A673 (cell line): ENCODE measurements at regions not wholly inside any gene's neighbourhood (a gene's known extent, or its start where the extent isn't known, plus 50 kb on each side); places are given as distances from the start of the nearest gene placed in this dataset.

Source experiments
- BruUV-seq: library from RNA; stranded (reverse); fragments of 400-500 nt; replicated peaks from 2 replicates; lab custom pipeline; 2021; lab: Mats Ljungman, UMichigan
- CTCF ChIA-PET: fragments of 300-600 bp; sonication (Branson Sonifier 250); formaldehyde crosslinking; loops from one replicate; lab custom pipeline; 2022; ENCODE audit warnings: antibody characterized with exemption; lab: Charles Lee
- POLR2A ChIA-PET: fragments of 300-600 bp; sonication (Branson Sonifier 250); formaldehyde crosslinking; loops from one replicate; lab custom pipeline; 2022; ENCODE audit warnings: antibody characterized with exemption; ENCODE audit not compliant: low non-redundant PET; lab: Charles Lee
- DNase-seq: peaks from one replicate; pipeline ENCODE4 v3.0.0-alpha.2; 2015; ENCODE audit warnings: low spot score
- H3K27ac ChIP-seq: fragments of 200-600 bp; sonication (generic); 2 replicates; pipeline ENCODE4 v1.5.1; 2016; ENCODE audit warnings: mixed run types, low read depth, mild to moderate bottlenecking, mixed read lengths, antibody characterized with exemption, low read length; ENCODE audit not compliant: poor library complexity, severe bottlenecking
- H3K27me3 ChIP-seq: fragments of 200-600 bp; sonication (generic); replicated peaks from 2 replicates; pipeline ENCODE4 v1.6.1; 2017; ENCODE audit warnings: mixed run types, low read depth, mild to moderate bottlenecking, mixed read lengths, antibody characterized with exemption, low read length; ENCODE audit not compliant: insufficient read depth, poor library complexity
- H3K36me3 ChIP-seq: fragments of 200-600 bp; sonication (generic); 2 replicates; pipeline ENCODE4 v1.6.1; 2016; ENCODE audit warnings: mixed run types, mild to moderate bottlenecking, mixed read lengths, antibody characterized with exemption, low read length; ENCODE audit not compliant: insufficient read depth, poor library complexity, severe bottlenecking
- H3K4me1 ChIP-seq: fragments of 200-600 bp; sonication (generic); 2 replicates; pipeline ENCODE4 v1.6.1; 2017; ENCODE audit warnings: mixed run types, mild to moderate bottlenecking, mixed read lengths, antibody characterized with exemption, low read length; ENCODE audit not compliant: insufficient read depth, poor library complexity, severe bottlenecking
- H3K4me3 ChIP-seq: fragments of 200-600 bp; sonication (generic); 2 replicates; pipeline ENCODE4 v1.5.1; 2016; ENCODE audit warnings: low read depth, mixed run types, mild to moderate bottlenecking, mixed read lengths, low read length; ENCODE audit not compliant: poor library complexity, severe bottlenecking
- H3K9me3 ChIP-seq: fragments of 200-600 bp; sonication (generic); 2 replicates; pipeline ENCODE4 v1.6.1; 2016; ENCODE audit warnings: mixed run types, low read depth, mild to moderate bottlenecking, mixed read lengths, antibody characterized with exemption, low read length; ENCODE audit not compliant: poor library complexity, severe bottlenecking
- CTCF ChIP-seq: fragments of 300-800, 200-600 bp; sonication (generic); conservative IDR thresholded peaks from 2 replicates; pipeline ENCODE4 v1.5.1; 2017; ENCODE audit warnings: low read depth, mild to moderate bottlenecking, antibody characterized with exemption, low read length, moderate library complexity, mixed read lengths
- EZH2 ChIP-seq: fragments of 200-600 bp; sonication (generic); IDR thresholded peaks from 2 replicates; pipeline ENCODE4 v1.6.1; 2017; ENCODE audit warnings: borderline replicate concordance, low read depth, mild to moderate bottlenecking, mixed read lengths, antibody characterized with exemption, low read length; ENCODE audit not compliant: poor library complexity, severe bottlenecking
- intact Hi-C: fragments of 100-400 bp; cut with micrococcal nuclease; formaldehyde crosslinking; loops from one replicate; pipeline ENCODE4 v1.10.0; 2022; ENCODE audit not compliant: unreplicated experiment

GRCh38 chr1:38217316-38217715 is 170.7 kb upstream of the POU3F1 start:
- no peaks in the 10 kb centered on the region for H3K36me3 ChIP-seq
- no peaks in the 10 kb centered on the region for H3K4me1 ChIP-seq
- H3K4me3 ChIP-seq: no peak overlapping the region
- no TSS peak for BruUV-seq
- POLR2A ChIA-PET: no interaction called here
- no peak for TF ChIP-seq CTCF
- no peak for DNase-seq
- H3K27ac ChIP-seq: no peak overlapping the region
- CTCF ChIA-PET: no interaction called here
- no peaks in the 10 kb centered on the region for H3K9me3 ChIP-seq
- intact Hi-C loops: no loop called here
- H3K27me3 ChIP-seq: no peaks in the 10 kb centered on the region

- H3K4me1 ChIP-seq: no peaks in the 10 kb centered on the region
- POLR2A ChIA-PET: interaction anchor here (0.6 kb wide), 1 partner anchor 12 kb away, joined by 4 read pairs; no protein-coding TSS in a partner anchor
- CTCF ChIA-PET: no interaction called here
- H3K27ac ChIP-seq: no peak overlapping the region
- intact Hi-C loops: no loop called here
- BruUV-seq: no TSS peak
- no peak for DNase-seq
- no peak overlapping the region for H3K4me3 ChIP-seq
- no peaks in the 10 kb centered on the region for H3K9me3 ChIP-seq
- H3K27me3 ChIP-seq: no peaks in the 10 kb centered on the region
- H3K36me3 ChIP-seq: no peaks in the 10 kb centered on the region
- no peak for TF ChIP-seq EZH2
- no peak for TF ChIP-seq CTCF
Measured at GRCh38 chr1:38213646-38214434, 167.2 kb upstream of the POU3F1 start.

GRCh38 chr1:38210895-38211177 is 164.2 kb upstream of the POU3F1 start:
- intact Hi-C loops: no loop called here
- no TSS peak for BruUV-seq
- Histone ChIP-seq H3K4me1 (no peaks in the 10 kb centered on the region), H3K27me3 (no peaks in the 10 kb centered on the region), H3K4me3 (no peak overlapping the region), H3K9me3 (no peaks in the 10 kb centered on the region), H3K36me3 (no peaks in the 10 kb centered on the region), H3K27ac (no peak overlapping the region)
- CTCF ChIA-PET: no interaction called here
- TF ChIP-seq CTCF (no peak), EZH2 (no peak)
- POLR2A ChIA-PET: no interaction called here
- DNase-seq: no peak
